Stimulated activated CD4-positive, alpha-beta T cell treated with anti-CD3 and anti-CD28 coated beads, Interleukin-12 subunit alpha, Interleukin-12 subunit beta, amount 100 ng/mL, for 24 hours (primary cell): ENCODE measurements at regions not wholly inside any gene's neighbourhood (a gene's known extent, or its start where the extent isn't known, plus 50 kb on each side); places are given as distances from the start of the nearest gene placed in this dataset.
"Not testable (repeated sequence)": the region's sequence is repeated elsewhere in the genome, so short reads cannot be mapped to it uniquely, and the experiment has no call there.

Experiments
- DNase-seq, 2 experiments: peaks; one replicate each; pipeline ENCODE4 v3.0.0-alpha.2; 2020; ENCODE audit warnings: low read depth in 2 of 2

DNA sequence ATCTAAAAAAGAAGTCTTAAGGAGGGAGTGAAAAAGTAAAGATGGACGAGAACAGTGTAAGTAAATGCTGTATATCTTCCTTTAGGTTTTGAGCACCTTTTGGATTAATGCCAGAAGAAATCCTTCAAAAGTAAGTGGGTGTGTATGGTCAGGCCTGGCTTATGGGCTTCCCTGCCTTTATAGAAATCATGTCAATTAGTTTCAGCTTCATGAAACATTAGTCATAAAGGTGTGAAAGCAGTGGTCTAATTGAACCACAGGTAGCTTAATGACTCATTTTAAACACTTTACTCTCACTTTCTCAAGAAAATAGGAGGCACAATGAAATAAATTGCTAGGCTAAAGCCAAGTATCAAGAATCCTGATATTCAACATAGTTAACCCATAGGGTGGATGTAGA, 467.4 kb upstream of the DPPA4 start:
- DNase-seq: no peak

GRCh38 chr3:109806929-109807328, 469.6 kb upstream of the DPPA4 start:
- no peak for DNase-seq

- no peak for DNase-seq
Measured at GRCh38 chr3:109809513-109809912, 472.2 kb upstream of the DPPA4 start.

- no peak for DNase-seq
Measured at GRCh38 chr3:109818081-109818480, 480.7 kb upstream of the DPPA4 start.

DNA sequence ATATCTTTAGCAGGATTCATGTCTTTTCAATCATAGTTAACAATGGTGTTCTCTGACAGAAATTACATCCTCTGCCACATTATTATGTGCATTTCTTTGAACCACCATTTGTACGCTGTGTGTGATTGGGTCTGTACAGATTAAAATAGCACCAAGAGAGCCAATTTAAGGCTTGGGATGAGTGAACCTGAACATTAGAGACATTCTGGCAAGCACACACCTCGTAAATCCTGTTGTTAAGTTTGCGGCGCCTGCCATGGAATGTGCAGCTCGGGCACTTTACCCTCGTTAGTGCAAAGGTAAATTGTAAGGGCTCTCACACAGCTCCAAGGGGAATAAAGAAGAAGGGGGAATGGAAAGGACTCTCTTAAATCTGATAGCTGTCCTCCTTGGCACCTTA, 482.4 kb upstream of the DPPA4 start:
- no peak for DNase-seq

- no peak for DNase-seq
Measured at GRCh38 chr3:109825971-109826810, 488.8 kb upstream of the DPPA4 start.

DNA sequence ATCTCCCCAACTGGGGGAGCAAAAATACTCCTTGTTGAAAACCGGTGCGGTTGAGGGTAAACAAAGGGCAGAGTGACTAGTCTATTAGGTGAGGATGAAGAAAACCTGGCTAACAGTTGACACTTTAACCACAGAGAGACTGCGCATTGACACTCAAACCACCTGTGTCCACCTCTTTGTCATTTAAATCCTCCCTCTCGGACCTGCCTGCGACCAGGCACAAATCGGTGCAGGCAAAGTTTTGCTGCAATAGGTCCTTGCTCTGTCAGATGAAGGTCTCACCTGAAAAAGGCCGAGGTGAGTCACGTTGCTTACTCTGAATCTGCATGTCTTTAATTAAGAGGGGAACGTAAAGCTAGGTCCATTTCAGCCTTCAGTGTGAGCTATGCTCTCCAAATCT, 494.1 kb upstream of the DPPA4 start:
- DNase-seq: no peak

DNA sequence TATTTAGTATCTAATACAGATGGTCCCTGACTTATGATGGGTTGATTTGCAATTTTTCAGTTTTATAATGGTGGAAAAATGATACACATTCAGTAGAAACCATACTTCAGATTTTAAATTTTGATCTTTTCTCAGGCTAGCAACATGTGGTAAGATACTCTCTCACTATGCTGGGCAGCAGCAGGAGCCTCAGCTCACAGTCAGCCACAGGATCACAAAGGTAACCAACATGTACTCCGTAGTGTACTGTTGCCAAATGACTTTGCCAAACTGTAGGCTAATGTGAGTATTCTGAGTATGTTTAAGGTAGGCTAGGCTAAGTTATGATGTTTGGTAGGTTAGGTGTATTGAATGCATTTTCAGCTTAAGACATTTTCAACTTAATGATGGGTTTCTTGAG, 498.6 kb upstream of the DPPA4 start:
- DNase-seq: no peak

GRCh38 chr3:109851854-109852253, 514.5 kb upstream of the DPPA4 start:
- no peak for DNase-seq

GRCh38 chr3:109852283-109852682, 514.9 kb upstream of the DPPA4 start:
- no peak for DNase-seq

GRCh38 chr3:109853077-109853731, 515.9 kb upstream of the DPPA4 start:
- DNase-seq: no peak

DNA sequence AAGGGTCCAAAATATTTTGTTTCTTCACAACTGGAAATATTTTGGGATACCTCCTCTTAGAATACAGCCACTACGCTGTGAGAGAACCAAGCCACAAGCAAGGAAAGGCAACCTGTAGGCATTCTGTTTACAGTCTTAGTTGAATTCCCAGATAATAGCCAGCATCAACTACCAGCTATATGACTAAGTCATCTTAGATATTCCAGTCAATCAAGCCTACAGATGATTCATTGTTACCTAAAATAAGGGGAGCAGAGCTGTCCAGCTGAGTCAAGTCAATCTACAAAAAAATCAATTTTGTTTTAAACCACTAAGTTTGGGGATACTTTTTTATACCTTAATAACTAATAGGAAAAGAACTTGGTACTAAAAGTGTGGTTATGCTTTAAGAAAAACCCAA, 526.4 kb upstream of the DPPA4 start:
- no peak for DNase-seq

DNA sequence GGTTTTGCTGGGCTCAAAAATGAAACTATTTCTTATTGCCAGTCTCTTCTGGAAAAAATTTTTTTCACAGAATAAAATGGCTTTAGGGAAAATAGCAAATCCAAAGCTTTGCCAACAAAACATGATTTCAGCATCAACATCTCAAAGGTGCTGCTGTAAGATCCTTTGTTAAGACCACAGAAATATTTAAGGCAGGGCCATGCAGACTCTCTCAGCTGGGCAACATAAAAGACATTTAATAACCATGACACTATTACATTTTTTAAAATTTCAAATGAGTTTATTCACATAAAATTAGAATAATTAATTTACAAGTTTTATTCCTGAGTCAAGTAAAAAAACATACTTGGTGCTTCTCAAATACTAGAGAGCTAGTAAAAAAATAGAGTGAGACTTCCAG, 527.1 kb upstream of the DPPA4 start:
- DNase-seq: no peak

DNA sequence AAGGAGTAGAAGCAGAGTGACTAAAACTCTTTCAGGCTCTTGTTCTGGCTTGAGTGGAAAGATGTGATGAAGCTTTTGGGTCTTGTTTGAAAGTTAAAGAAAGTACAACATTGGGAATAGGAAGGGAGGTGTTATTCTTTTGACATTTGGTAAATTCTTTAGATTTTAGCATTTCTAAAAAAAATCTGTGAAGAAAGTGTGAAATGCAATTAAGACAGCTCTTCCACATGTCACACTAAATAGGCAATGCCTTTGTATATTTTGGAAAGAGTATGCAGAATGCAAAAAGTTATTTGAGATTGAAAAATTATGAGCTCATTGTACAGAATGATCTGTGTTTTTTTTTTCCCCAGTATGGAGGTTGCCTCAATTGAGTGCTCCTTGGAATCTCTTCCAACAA, 532.2 kb upstream of the DPPA4 start:
- no peak for DNase-seq

DNA sequence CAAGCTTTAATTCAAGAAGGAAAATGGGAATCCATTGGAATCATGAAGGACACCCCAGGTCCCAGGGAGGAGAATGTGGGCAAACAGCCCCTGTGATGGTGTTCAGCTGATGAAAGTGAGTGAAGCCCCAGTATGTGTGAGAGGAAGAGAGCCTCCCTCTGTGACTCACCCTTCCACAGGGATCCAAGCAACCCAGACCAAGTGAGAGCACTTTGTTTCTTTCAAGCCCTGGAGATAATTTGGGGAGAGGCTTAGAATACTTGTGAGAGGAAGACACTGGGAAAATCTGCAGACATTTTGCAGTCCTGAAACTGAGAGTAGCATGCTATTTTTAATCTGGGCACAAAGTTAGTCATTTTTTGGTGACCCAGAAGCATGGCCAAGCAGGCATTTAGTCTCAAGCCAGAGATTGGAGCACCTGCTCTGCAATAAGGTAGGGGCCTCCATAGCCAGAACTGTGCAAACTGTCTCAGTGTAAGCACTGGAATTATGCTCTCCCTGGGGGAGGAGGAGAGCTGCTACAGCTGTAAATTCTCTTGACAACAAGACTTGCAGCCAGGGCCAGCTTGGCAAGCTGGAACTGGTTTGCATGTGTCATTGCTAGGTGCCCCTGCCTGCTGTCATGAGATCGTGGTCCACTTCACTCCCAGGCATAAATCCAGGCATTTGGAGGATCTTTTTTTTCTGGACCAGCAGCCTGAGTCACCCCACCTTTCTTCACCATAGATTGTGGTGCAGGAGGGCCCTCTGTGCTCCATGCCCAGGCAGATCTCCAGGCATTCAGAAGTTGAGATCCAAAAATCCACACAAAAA, 537.8 kb upstream of the DPPA4 start:
- no peak for DNase-seq

DNA sequence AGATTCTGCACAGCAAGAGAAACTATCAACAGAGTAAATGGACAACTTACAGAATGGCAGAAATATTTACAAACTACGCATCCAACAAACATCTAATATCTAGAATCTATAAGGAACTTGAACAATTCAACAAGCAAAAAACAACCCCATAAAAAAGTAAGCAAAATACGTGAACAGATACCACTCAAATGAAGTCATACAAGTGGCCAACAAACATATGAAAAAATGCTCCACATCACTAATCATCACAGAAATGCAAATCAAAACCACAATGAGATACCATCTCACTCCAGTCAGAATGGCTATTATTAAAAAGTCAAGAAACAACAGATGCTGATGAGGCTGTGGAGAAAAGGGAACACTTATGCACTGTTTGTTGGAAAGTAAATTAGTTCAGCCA, 540.3 kb upstream of the DPPA4 start:
- not testable (repeated sequence) for DNase-seq

DNA sequence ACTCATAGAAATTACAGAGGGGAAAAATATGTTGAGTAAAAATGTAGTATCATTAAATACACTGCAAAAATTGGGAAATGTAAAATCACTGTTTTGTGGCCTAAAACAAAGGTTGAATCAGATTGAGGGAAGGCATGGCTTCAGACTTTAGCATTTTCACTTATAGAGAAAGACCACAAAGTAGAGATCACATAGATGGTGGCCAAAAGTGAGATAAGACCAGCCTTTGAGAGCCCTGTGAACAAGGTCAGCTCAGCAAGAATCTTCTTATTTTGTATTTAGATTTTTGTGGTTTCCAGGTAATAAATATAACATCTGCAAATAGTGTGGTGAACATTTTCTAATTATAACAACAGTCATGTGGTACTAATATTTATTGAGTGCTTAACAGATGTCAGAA, 544.8 kb upstream of the DPPA4 start:
- no peak for DNase-seq

GRCh38 chr3:109887293-109887692, 549.9 kb upstream of the DPPA4 start:
- no peak for DNase-seq

DNA sequence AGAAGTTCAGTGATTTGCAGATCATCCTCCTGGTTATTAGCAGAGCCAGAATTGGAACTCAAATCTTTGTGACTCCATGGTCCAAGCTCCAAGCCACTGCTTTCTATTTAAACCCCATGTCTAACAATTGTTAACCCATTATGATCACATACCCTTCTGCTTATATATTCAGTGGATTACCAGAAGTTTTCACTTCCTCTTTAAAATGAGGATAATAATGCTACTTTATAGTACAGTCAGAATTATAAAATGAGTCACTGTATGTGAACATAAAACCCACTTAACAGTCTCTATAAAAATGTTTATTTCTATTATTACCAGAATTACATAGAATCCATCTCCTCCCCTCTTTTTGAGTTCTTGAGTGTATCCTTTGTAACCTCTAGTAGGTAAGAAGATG, 550.7 kb upstream of the DPPA4 start:
- no peak for DNase-seq

DNA sequence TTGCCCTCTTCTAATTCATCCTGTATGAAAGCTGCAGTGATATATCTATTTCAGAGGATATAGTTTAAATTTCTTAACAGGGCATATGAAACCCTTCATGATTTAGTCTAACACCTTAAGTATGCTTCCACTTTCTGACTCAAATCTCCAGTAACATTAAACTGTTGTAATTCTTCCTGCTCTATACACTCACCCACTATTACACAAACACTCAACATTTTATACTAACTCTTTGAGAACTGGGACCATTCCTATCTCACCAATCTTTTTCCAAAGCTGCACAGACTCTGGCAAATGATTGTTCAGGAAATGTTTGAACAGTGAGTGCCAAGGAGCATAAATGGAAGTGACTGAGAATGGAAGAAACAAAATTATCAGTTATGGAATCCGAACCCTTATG, 560.4 kb upstream of the DPPA4 start:
- no peak for DNase-seq

DNA sequence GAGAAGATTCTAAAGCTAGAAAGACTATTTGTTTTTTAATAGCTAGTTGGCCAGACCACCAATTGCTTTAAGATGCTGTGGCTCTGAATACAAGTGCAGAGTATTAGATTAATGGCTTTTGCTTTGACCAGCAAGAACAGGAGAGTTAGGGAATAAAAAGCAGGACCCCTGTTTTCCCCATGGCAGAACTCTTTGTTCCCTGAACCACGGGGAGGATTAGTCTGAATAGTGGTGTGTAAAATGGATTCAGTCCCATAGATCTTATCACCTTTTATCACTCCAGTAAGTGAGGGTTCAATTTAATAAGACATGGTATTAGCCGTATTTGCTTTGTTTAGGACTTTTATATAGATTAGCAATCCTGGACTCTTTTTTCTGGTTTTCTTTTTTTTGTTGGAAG, 562.6 kb upstream of the DPPA4 start:
- no peak for DNase-seq

- no peak for DNase-seq
Measured at GRCh38 chr3:109900783-109901182, 563.4 kb upstream of the DPPA4 start.

DNA sequence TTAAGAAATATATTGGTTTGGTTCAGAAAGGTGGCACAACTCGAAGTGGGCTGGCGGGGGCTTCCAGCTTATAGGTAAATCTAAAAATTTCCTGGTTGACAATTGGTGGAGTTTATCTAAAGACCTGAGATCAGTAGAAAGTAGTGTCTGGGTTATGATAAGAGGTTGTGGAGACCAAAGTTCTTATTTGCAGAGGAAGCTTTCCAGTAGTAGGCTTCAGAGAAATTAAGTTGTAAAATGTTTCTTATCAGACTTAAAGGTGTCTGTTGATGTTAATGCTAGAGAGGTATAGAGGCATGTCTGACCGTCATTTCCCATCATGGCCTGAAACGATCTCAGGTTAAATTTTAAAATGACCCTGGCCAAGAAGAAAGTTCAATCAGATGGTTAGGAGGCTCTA, 565.2 kb upstream of the DPPA4 start:
- DNase-seq: no peak
